ENCODE measurements at regions not wholly inside any gene's neighbourhood (a gene's known extent, or its start where the extent isn't known, plus 50 kb on each side); places are given as distances from the start of the nearest gene placed in this dataset.
"Not testable (repeated sequence)": the region's sequence is repeated elsewhere in the genome, so short reads cannot be mapped to it uniquely, and the experiment has no call there.

GRCh38 chr10:128579280-128579865 is 453.1 kb upstream of the MKI67 start:
- no peak for DNase-seq (ENCODE audit: low spot score)

GRCh38 chr10:128579901-128580300 is 453.7 kb upstream of the MKI67 start:
- DNase-seq (ENCODE audit: low spot score), result no peak

- DNase-seq (ENCODE audit: low spot score), result not testable (repeated sequence)
Measured at GRCh38 chr10:128583125-128583524, 456.9 kb upstream of the MKI67 start.

- not testable (repeated sequence) for DNase-seq (ENCODE audit: low spot score)
Measured at GRCh38 chr10:128586599-128586998, 460.4 kb upstream of the MKI67 start.

GRCh38 chr10:128587689-128588088 is 461.5 kb upstream of the MKI67 start:
- no peak for DNase-seq (ENCODE audit: low spot score)

GRCh38 chr10:128588402-128588801 is 462.2 kb upstream of the MKI67 start:
- DNase-seq (ENCODE audit: low spot score), result no peak

GRCh38 chr10:128594688-128595087 is 468.5 kb upstream of the MKI67 start:
- DNase-seq (ENCODE audit: low spot score), result no peak

GRCh38 chr10:128596906-128597305 is 470.7 kb upstream of the MKI67 start:
- no peak for DNase-seq (ENCODE audit: low spot score)

- DNase-seq (ENCODE audit: low spot score), result no peak
Measured at GRCh38 chr10:128599030-128599429, 472.8 kb upstream of the MKI67 start.

- no peak for DNase-seq (ENCODE audit: low spot score)
Measured at GRCh38 chr10:128599538-128599937, 473.3 kb upstream of the MKI67 start.

- no peak for DNase-seq (ENCODE audit: low spot score)
Measured at GRCh38 chr10:128602183-128602582, 476.0 kb upstream of the MKI67 start.

- DNase-seq (ENCODE audit: low spot score), result no peak
Measured at GRCh38 chr10:128604025-128604424, 477.8 kb upstream of the MKI67 start.

GRCh38 chr10:128605180-128605579 is 479.0 kb upstream of the MKI67 start:
- DNase-seq (ENCODE audit: low spot score), result no peak

- DNase-seq (ENCODE audit: low spot score), result no peak
Measured at GRCh38 chr10:128606055-128606454, 479.8 kb upstream of the MKI67 start.

GRCh38 chr10:128608791-128609190 is 482.6 kb upstream of the MKI67 start:
- no peak for DNase-seq (ENCODE audit: low spot score)

GRCh38 chr10:128609460-128609859 is 483.2 kb upstream of the MKI67 start:
- DNase-seq (ENCODE audit: low spot score), result no peak

GRCh38 chr10:128610113-128610512 is 483.9 kb upstream of the MKI67 start:
- no peak for DNase-seq (ENCODE audit: low spot score)

- DNase-seq (ENCODE audit: low spot score), result no peak
Measured at GRCh38 chr10:128612195-128612594, 486.0 kb upstream of the MKI67 start.

- DNase-seq (ENCODE audit: low spot score), result no peak
Measured at GRCh38 chr10:128612631-128613030, 486.4 kb upstream of the MKI67 start.

GRCh38 chr10:128614016-128614605 is 487.9 kb upstream of the MKI67 start:
- no peak for DNase-seq (ENCODE audit: low spot score)

- no peak for DNase-seq (ENCODE audit: low spot score)
Measured at GRCh38 chr10:128614802-128615553, 488.8 kb upstream of the MKI67 start.

GRCh38 chr10:128617532-128617931 is 491.3 kb upstream of the MKI67 start:
- DNase-seq (ENCODE audit: low spot score), result no peak

- no peak for DNase-seq (ENCODE audit: low spot score)
Measured at GRCh38 chr10:128622706-128623105, 496.5 kb upstream of the MKI67 start.
